Endometrial microvascular endothelial cells (primary cell): ENCODE measurements at regions not wholly inside any gene's neighbourhood (a gene's known extent, or its start where the extent isn't known, plus 50 kb on each side); places are given as distances from the start of the nearest gene placed in this dataset.

Experiments used
- in situ Hi-C: cut with HindIII; loops from 2 replicates; pipeline ENCODE4 v1.10.0; 2017; ENCODE audit warnings: low sequenced_read_pairs, low pct_unique_long_range_greater_than_20kb; ENCODE audit errors: inconsistent ontology term

- in situ Hi-C loops = no loop called here
Observed at GRCh38 chr13:33535061-33535460, 249.5 kb upstream of the STARD13 start.

DNA sequence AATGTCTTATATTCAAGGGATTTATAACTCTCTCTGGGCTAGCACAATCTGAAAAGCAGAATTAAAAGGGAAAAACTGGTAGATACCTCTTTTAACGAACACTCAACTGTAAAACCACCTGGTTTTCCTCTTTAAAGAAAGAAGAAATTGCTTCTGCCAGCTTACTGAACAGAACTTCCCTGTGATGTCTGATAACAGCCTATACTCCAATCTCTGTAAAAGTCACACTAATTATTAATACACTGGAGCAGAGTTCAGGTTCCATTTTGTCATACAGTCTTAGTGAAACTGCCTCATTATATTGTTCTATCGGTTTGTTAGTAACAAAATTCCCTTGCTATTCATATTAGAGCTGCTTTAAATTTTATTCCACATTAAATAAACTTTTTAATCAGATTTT lies 251.0 kb upstream of the STARD13 start:
- in situ Hi-C loops = no loop called here

GRCh38 chr13:33537026-33537425 lies 251.5 kb upstream of the STARD13 start:
- in situ Hi-C loops = no loop called here

GRCh38 chr13:33537676-33538075 lies 252.1 kb upstream of the STARD13 start:
- in situ Hi-C loops = no loop called here

DNA sequence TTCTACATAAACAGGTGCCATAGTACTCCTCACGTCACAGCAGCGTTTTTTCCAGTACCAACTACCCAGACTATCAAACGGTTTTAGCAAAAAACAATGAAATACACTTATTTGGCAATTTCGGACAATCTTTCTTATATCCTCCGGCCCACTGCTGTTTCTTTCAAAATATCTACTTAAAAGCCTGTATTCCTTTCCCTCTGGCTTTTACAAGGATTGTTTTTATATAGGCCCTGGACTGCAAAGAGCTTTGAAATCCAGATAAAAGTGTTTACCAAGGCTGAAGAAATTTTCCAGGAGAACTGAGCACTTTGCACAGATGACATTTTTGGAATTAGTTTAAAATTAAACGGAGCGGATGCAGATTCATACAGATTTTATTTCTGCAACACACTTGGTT lies 255.9 kb upstream of the STARD13 start:
- in situ Hi-C loops = no loop called here

- in situ Hi-C loops = no loop called here
Observed at GRCh38 chr13:33541962-33542308, 256.4 kb upstream of the STARD13 start.

- in situ Hi-C loops = no loop called here
Observed at GRCh38 chr13:33542309-33543088, 256.9 kb upstream of the STARD13 start.

DNA sequence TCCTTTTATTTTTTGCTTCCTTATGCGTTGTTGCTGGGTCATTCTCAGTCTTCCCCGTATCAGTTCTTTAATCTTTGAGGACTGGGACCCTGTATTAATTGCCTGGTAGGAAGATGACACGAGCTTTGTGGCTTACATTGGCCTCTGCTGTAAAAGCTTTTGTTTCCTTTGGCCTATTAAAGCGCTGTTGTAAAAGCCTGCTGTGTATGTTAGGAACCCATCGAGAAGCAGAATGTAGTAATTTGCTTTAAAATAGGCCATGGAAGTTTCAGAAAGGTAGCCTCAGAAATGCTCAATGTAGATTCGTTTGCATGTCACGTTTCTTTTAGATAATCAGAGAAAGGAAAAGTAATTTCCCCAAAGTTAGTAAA lies 257.5 kb upstream of the STARD13 start:
- in situ Hi-C loops = no loop called here

- in situ Hi-C loops = no loop called here
Observed at GRCh38 chr13:33543631-33544265, 258.2 kb upstream of the STARD13 start.

DNA sequence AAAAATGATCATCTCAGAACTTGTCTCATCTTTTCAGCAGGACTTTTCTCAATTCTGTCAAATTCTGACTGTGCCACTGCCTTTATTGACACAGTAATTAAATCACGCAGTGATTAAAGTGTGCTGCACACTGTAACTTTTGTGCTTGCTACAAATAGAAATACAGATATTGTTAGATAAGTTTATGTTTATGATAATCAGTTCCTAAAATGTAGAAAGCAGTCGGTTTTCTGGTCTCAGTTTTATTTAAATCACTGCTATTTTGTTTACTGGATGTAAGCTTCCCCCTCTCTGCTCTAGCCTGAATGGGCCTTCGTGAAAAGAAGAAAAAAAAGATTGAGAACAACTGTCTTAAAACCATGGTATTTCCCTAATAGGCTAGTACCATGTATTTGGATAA lies 258.8 kb upstream of the STARD13 start:
- in situ Hi-C loops = no loop called here

DNA sequence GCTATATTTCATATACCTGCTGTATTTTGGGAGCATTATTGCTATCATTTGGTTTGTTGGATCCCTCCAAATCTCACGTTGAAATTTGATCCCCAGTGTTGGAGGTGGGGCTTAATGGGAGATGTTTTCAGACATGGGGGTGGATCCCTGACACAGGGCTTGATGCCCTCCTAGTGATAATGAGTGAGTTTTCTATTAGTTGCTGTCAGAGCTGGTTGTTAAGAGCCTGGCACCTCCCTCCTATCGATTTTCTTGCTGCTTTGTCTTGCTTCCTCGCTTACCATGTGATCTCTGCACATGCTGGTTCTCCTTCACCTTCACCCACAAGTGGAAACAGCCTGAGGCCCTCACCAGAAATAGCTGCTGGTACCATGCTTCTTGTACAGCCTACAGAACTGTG lies 259.9 kb upstream of the STARD13 start:
- in situ Hi-C loops = no loop called here

- in situ Hi-C loops = no loop called here
Observed at GRCh38 chr13:33547035-33547434, 261.5 kb upstream of the STARD13 start.

DNA sequence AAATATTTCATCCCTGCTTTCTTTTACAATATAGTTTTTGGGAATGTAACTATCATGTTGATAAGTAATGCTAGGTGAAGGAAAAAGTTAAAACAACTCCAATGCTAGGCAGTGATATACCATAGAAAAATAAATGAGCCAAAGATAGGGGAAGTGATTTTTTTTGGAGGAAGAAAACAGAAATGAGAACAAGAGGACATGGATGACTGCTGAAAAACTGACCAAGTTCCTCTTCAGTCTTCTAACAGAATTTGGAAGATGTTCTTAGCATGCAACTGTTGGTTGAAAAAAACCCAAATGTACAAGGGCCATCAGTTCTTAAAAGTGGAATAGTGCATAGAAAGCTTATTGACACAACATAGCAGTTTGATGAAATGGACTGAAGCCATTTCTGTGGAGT lies 262.5 kb upstream of the STARD13 start:
- in situ Hi-C loops = no loop called here

DNA sequence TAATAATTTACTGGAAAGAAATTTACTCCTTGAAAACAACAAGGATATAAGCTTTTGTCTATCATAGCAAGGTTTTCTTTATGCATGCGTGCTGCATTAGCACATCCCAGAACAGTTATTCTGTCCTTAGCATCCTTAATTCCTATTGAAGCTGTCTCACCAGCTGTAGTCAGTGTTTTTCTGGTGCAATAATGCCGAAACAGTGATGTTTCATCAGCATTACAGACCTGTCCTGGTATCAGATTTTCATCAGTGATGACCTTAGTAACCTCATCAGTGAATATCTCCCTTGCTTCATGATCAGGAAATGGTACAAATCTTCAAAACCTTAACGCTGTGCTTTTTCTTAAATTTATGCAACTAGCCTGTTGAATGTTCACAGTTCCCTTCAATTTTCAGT lies 264.7 kb upstream of the STARD13 start:
- in situ Hi-C loops = no loop called here

DNA sequence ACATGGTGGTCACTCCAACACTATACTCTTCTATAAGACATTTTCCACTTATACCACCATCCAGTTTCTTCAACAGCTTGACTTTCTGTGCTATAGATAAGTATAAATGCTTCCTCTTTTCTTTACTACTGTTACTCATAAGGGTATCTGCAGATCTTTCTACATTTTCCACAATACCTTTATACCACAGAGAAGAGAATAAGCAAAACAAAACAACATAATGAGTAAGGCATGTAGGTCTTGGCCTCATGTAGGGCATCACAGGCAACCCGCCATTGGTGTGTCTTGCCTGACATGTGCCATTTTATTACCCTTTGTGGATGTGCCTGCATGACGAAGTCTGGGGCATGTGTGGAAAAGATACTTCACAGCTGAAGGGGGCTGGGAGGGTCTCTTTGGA lies 265.3 kb upstream of the STARD13 start:
- in situ Hi-C loops = no loop called here

- in situ Hi-C loops = no loop called here
Observed at GRCh38 chr13:33554919-33555791, 262.8 kb upstream of the RFC3 start.

DNA sequence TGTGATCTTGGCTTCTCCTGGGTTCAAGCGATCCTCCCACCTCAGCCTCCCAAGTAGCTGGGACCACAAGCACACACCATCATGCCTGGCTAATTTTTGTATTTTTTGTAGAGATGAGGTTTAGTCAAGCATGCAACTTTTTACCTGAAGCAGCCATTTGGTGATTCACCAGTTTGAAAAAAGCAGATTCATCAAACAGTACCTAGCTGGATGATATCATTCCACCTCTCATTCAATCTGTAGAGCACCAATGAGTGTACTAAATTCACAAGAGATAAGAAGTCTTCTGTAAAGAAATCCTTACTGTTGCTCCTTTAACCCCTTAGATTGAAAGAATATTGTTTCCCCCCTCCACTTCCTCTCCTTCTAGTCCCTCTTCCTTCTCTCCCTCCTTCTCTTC lies 261.1 kb upstream of the RFC3 start:
- in situ Hi-C loops = no loop called here

DNA sequence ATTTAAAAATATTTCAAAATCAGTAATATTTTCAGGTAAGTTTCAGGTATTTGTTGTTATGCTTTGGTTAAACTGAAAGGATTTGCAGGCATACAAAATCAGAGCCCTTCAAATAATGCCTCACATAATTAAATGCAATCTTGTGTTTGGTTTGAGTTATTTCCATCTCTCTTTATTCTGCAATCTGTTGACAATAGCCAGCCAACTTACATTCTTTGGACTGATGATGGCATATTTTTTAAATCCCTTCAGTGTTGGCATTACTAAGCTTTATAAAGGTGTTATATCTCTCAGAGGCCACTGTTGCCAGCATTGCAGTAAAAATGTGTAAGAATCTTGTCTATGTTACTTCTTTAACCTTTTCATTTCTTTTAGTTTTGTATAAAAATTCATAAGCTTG lies 257.2 kb upstream of the RFC3 start:
- in situ Hi-C loops = no loop called here

GRCh38 chr13:33561627-33562026 lies 256.3 kb upstream of the RFC3 start:
- in situ Hi-C loops = no loop called here

GRCh38 chr13:33571618-33572017 lies 246.3 kb upstream of the RFC3 start:
- in situ Hi-C loops = no loop called here
